ENCODE measurements at regions not wholly inside any gene's neighbourhood (a gene's known extent, or its start where the extent isn't known, plus 50 kb on each side); places are given as distances from the start of the nearest gene placed in this dataset.

- in situ Hi-C loops (cut with MboI; ENCODE audit: low sequenced_read_pairs) (no loop called here), dilution Hi-C loops (cut with HindIII; ENCODE audit: low sequenced_read_pairs, unreplicated experiment) (no loop called here), intact Hi-C loops (cut with micrococcal nuclease) (no loop called here)
- Histone ChIP-seq H2BK20ac (ENCODE audit: low read depth, low read length) (no peak overlapping the region), H3K36me3 (ENCODE audit: control insufficient read depth, insufficient read depth, low read length) (no peaks in the 10 kb centered on the region), H4K5ac (ENCODE audit: low read depth, low read length) (no peak overlapping the region), H2BK15ac (ENCODE audit: low read depth, low read length) (no peak overlapping the region), H3K27me3 (ENCODE audit: control insufficient read depth, insufficient read depth, low read length) (no peaks in the 10 kb centered on the region), H3K9me1 (ENCODE audit: insufficient read depth, low read length) (no peaks in the 10 kb centered on the region), H3K4me1 (ENCODE audit: control insufficient read depth, insufficient read depth, low read length) (no peaks in the 10 kb centered on the region), H3K56ac (ENCODE audit: extremely low read depth, insufficient read depth, low read length) (no peak overlapping the region), H2BK5ac (ENCODE audit: low read depth, low read length, poor library complexity, severe bottlenecking) (no peak overlapping the region), H3K4ac (ENCODE audit: low read depth, low read length) (no peak overlapping the region), H3K27ac (ENCODE audit: insufficient read depth, low read length) (no peak overlapping the region), H3K9me3 (ENCODE audit: control insufficient read depth, insufficient read depth, low read length) (no peaks in the 10 kb centered on the region), H3K9ac (ENCODE audit: low read depth, low read length) (no peak overlapping the region), H2AFZ (replicated peaks; ENCODE audit: low read length, poor library complexity) (no peak overlapping the region), H3K18ac (ENCODE audit: low read depth, low read length) (no peak overlapping the region), H4K20me1 (ENCODE audit: insufficient read depth, low read length) (no peaks in the 10 kb centered on the region), H3K4me3 (ENCODE audit: insufficient read depth, low read depth, low read length) (no peak overlapping the region), H3K4me2 (ENCODE audit: low read depth, low read length) (no peak overlapping the region), H2AK5ac (ENCODE audit: low read depth, low read length) (no peak overlapping the region), H2BK120ac (ENCODE audit: low read depth, low read length) (no peak overlapping the region), H3K23ac (ENCODE audit: low read depth, low read length) (no peak overlapping the region), H4K8ac (ENCODE audit: low read depth in 2 of 2, low read length in 2 of 2) (no peak overlapping the region), H2AK9ac (replicated peaks; ENCODE audit: low read depth, low read length, poor library complexity) (no peak overlapping the region), H3K14ac (replicated peaks; ENCODE audit: low read depth, low read length) (no peak overlapping the region), H3K79me1 (ENCODE audit: low read depth in 1 of 2, low read length in 2 of 2) (no peaks in the 10 kb centered on the region), H4K91ac (ENCODE audit: insufficient read depth, low read depth, low read length) (no peak overlapping the region)
- 100% methylated on average over 1 of the region's 3 CpGs; no CpG with 5 or more reads in 1 of the 2 experiments for WGBS, 2 experiments (ENCODE audit: extremely low coverage in 2 of 2, insufficient read length in 1 of 2)
- BruUV-seq (replicated peaks), result no TSS peak
- ChIA-PET POLR2A (ENCODE audit: unreplicated experiment) (no interaction called here), CTCF (no interaction called here)
- no peak for DNase-seq
- ATAC-seq (ENCODE audit: low read depth), result no peak
- TF ChIP-seq CTCF (conservative IDR thresholded peaks at IDR 0.05; ENCODE audit: low read depth, low read length) (no peak), RAD21 (IDR thresholded peaks at IDR 0.05; ENCODE audit: low read length) (no peak), CHD1 (IDR thresholded peaks at IDR 0.05; ENCODE audit: low read depth, low read length) (no peak), MAFK (IDR thresholded peaks at IDR 0.05; ENCODE audit: low read depth, low read length) (peak; percentile 43), RFX5 (IDR thresholded peaks at IDR 0.05; ENCODE audit: low read depth, low read length) (no peak), BHLHE40 (IDR thresholded peaks at IDR 0.05; ENCODE audit: low read depth, low read length) (no peak), POLR2A (IDR thresholded peaks at IDR 0.05; ENCODE audit: low read depth, low read length) (no peak), ELK1 (IDR thresholded peaks at IDR 0.05; ENCODE audit: borderline replicate concordance, low read depth, low read length) (no peak)
Measured at GRCh38 chr11:82059505-82059904, 674.2 kb downstream of the FAM181B start.
